Right cardiac atrium (tissue), 5 donors: ENCODE measurements at regions not wholly inside any gene's neighbourhood (a gene's known extent, or its start where the extent isn't known, plus 50 kb on each side); places are given as distances from the start of the nearest gene placed in this dataset.

ENCODE experiments used
- ATAC-seq, 2 donors: fragments of 200-7000 bp; cut with Tn5 transposase; one replicate each; pipeline versions ENCODE4 v1.8.0 to v1.9.1; 2020; ENCODE audit warnings: moderate library complexity in 2 of 2, mild to moderate bottlenecking in 1 of 2
- DNase-seq, 3 donors: peaks; one replicate each; pipeline ENCODE4 v3.0.0-alpha.2; 2020
- H3K27ac ChIP-seq: one replicate; pipeline ENCODE4 v1.5.1; 2013; ENCODE audit warnings: mild to moderate bottlenecking, low read length, control low read depth, moderate library complexity
- H3K27me3 ChIP-seq: one replicate; pipeline ENCODE4 v1.6.1; 2013; ENCODE audit not compliant: control insufficient read depth, insufficient read depth
- H3K4me1 ChIP-seq: one replicate; pipeline ENCODE4 v1.6.1; 2013; ENCODE audit warnings: low read length; ENCODE audit not compliant: control insufficient read depth, insufficient read depth
- H3K4me3 ChIP-seq: one replicate; pipeline ENCODE4 v1.5.1; 2013; ENCODE audit warnings: low read length, control low read depth
- H3K9me3 ChIP-seq: one replicate; pipeline ENCODE4 v1.6.1; 2013; ENCODE audit warnings: low read length; ENCODE audit not compliant: control insufficient read depth
- WGBS: extraction: QIAGEN DNeasy Blood & Tissue Kit; methylation state at CpG from one replicate; pipeline ENCODE4 v1.1.7; 2013; 5-methylcytosine and 5-hydroxymethylcytosine counted together
- intact Hi-C, 4 donors: fragments of 100-400 bp; cut with DNase I; formaldehyde crosslinking; loops; one replicate each; pipeline versions ENCODE4 v1.11.0 to v1.14.0; 2022 to 2023
- donor health status: healthy with polysubstance abuse.
- donor health status: DM: no; HTN: yes; CAD: no.
- donor health status: DM: no; HTN: no; CAD: no.
- donor health status: DM: no; HTN: yes; CAD: no; lungs with severe emphysema.
- donor health status: DM: yes; HTN: yes; CAD: no.

- Histone ChIP-seq H3K27ac (no peak overlapping the region), H3K27me3 (no peaks in the 10 kb centered on the region), H3K9me3 (no peaks in the 10 kb centered on the region), H3K4me1 (no peaks in the 10 kb centered on the region), H3K4me3 (no peak overlapping the region)
- intact Hi-C loops: no loop called here
- DNase-seq (no peak), ATAC-seq (no peak)
- 96% methylated on average over 4 of the region's 4 CpGs for WGBS
Observed at GRCh38 chr12:125225641-125226040, 160.4 kb downstream of the AACS start.

GRCh38 chr12:125228519-125229260, 163.5 kb downstream of the AACS start:
- intact Hi-C loops: no loop called here
- Histone ChIP-seq H3K9me3 (no peaks in the 10 kb centered on the region), H3K4me3 (no peak overlapping the region), H3K27ac (no peak overlapping the region), H3K27me3 (no peaks in the 10 kb centered on the region), H3K4me1 (no peaks in the 10 kb centered on the region)
- DNase-seq (no peak), ATAC-seq (no peak)
- WGBS: 80% methylated on average over 18 of the region's 18 CpGs

GRCh38 chr12:125229878-125230530, 164.8 kb downstream of the AACS start:
- intact Hi-C loops: no loop called here
- no peak overlapping the region for H3K4me3 ChIP-seq
- no peaks in the 10 kb centered on the region for H3K4me1 ChIP-seq
- ATAC-seq (no peak), DNase-seq (no peak)
- H3K27ac ChIP-seq: no peak overlapping the region
- no peaks in the 10 kb centered on the region for H3K27me3 ChIP-seq
- WGBS: 86% methylated on average over 14 of the region's 14 CpGs
- H3K9me3 ChIP-seq: no peaks in the 10 kb centered on the region

- DNase-seq (no peak), ATAC-seq (no peak)
- WGBS: 94% methylated on average over 1 of the region's 1 CpG
- Histone ChIP-seq H3K9me3 (no peaks in the 10 kb centered on the region), H3K4me3 (no peak overlapping the region), H3K27me3 (no peaks in the 10 kb centered on the region), H3K27ac (no peak overlapping the region), H3K4me1 (no peaks in the 10 kb centered on the region)
- intact Hi-C loops: no loop called here
Observed at GRCh38 chr12:125233319-125233718, 168.1 kb downstream of the AACS start.

- no peak overlapping the region for H3K4me3 ChIP-seq
- no peaks in the 10 kb centered on the region for H3K4me1 ChIP-seq
- ATAC-seq: no peak
- H3K27ac ChIP-seq: no peak overlapping the region
- DNase-seq: no peak
- WGBS: 94% methylated on average over 11 of the region's 11 CpGs
- intact Hi-C loops: no loop called here
- no peaks in the 10 kb centered on the region for H3K9me3 ChIP-seq
- H3K27me3 ChIP-seq: no peaks in the 10 kb centered on the region
Observed at GRCh38 chr12:125239563-125239962, 174.3 kb downstream of the AACS start.

- ATAC-seq (no peak), DNase-seq (no peak)
- no peaks in the 10 kb centered on the region for H3K9me3 ChIP-seq
- no peak overlapping the region for H3K27ac ChIP-seq
- H3K4me3 ChIP-seq: no peak overlapping the region
- H3K27me3 ChIP-seq: no peaks in the 10 kb centered on the region
- intact Hi-C loops: no loop called here
- H3K4me1 ChIP-seq: no peaks in the 10 kb centered on the region
- WGBS: 55% methylated on average over 17 of the region's 17 CpGs
Observed at GRCh38 chr12:125240717-125241116, 175.5 kb downstream of the AACS start.

GRCh38 chr12:125243811-125244210, 178.6 kb downstream of the AACS start:
- DNase-seq: no peak
- no peak overlapping the region for H3K4me3 ChIP-seq
- ATAC-seq: no peak
- no peaks in the 10 kb centered on the region for H3K4me1 ChIP-seq
- intact Hi-C loops: no loop called here
- H3K27me3 ChIP-seq: no peaks in the 10 kb centered on the region
- H3K9me3 ChIP-seq: no peaks in the 10 kb centered on the region
- WGBS: 73% methylated on average over 11 of the region's 11 CpGs
- H3K27ac ChIP-seq: no peak overlapping the region

- intact Hi-C loops: no loop called here
- Histone ChIP-seq H3K4me3 (no peak overlapping the region), H3K9me3 (no peaks in the 10 kb centered on the region), H3K27ac (no peak overlapping the region), H3K4me1 (no peaks in the 10 kb centered on the region), H3K27me3 (no peaks in the 10 kb centered on the region)
- DNase-seq: no peak
- 88% methylated on average over 8 of the region's 8 CpGs for WGBS
- ATAC-seq: no peak
Observed at GRCh38 chr12:125244338-125244737, 179.1 kb downstream of the AACS start.

- ATAC-seq: peak in 1 of 2 donors; percentile 24
- WGBS: 44% methylated on average over 21 of the region's 21 CpGs
- DNase-seq: no peak
- Histone ChIP-seq H3K27ac (no peak overlapping the region), H3K4me1 (no peaks in the 10 kb centered on the region), H3K27me3 (no peaks in the 10 kb centered on the region), H3K4me3 (no peak overlapping the region), H3K9me3 (no peaks in the 10 kb centered on the region)
- intact Hi-C loops: no loop called here
Observed at GRCh38 chr12:125245581-125246557, 180.6 kb downstream of the AACS start.

- Histone ChIP-seq H3K4me1 (no peaks in the 10 kb centered on the region), H3K9me3 (no peaks in the 10 kb centered on the region), H3K27me3 (no peaks in the 10 kb centered on the region), H3K4me3 (no peak overlapping the region), H3K27ac (no peak overlapping the region)
- no peak for ATAC-seq
- intact Hi-C loops: no loop called here
- no peak for DNase-seq
- 92% methylated on average over 7 of the region's 7 CpGs for WGBS
Observed at GRCh38 chr12:125247477-125247876, 182.2 kb downstream of the AACS start.
